HG02938 (cell line): ENCODE measurements at regions not wholly inside any gene's neighbourhood (a gene's known extent, or its start where the extent isn't known, plus 50 kb on each side); places are given as distances from the start of the nearest gene placed in this dataset.
"Not testable (repeated sequence)": the region's sequence is repeated elsewhere in the genome, so short reads cannot be mapped to it uniquely, and the experiment has no call there.

Experiments
- ATAC-seq: cut with Tn5 transposase; IDR thresholded peaks from one replicate; pipeline ENCODE4 v1.9.1; 2021; ENCODE audit warnings: mild to moderate bottlenecking, moderate library complexity; ENCODE audit not compliant: unreplicated experiment

- ATAC-seq, result no peak
Observed at GRCh38 chr6:9744119-9744518, 670.8 kb downstream of the TFAP2A start.

- no peak for ATAC-seq
Observed at GRCh38 chr6:9732056-9732455, 682.8 kb downstream of the TFAP2A start.

GRCh38 chr6:9725776-9726175 lies 689.1 kb downstream of the TFAP2A start:
- not testable (repeated sequence) for ATAC-seq

GRCh38 chr6:9717568-9717967 lies 697.3 kb downstream of the TFAP2A start:
- ATAC-seq, result no peak

- ATAC-seq, result no peak
Observed at GRCh38 chr6:9711365-9711764, 703.5 kb downstream of the TFAP2A start.

GRCh38 chr6:9710574-9710973 lies 704.3 kb downstream of the TFAP2A start:
- ATAC-seq, result no peak

GRCh38 chr6:9708600-9708999 lies 706.3 kb downstream of the TFAP2A start:
- no peak for ATAC-seq

GRCh38 chr6:9704989-9705388 lies 709.9 kb downstream of the TFAP2A start:
- ATAC-seq, result no peak

GRCh38 chr6:9702914-9703313 lies 712.0 kb downstream of the TFAP2A start:
- ATAC-seq, result no peak

- ATAC-seq, result no peak
Observed at GRCh38 chr6:9699888-9700287, 715.0 kb downstream of the TFAP2A start.

- no peak for ATAC-seq
Observed at GRCh38 chr6:9697263-9697931, 717.5 kb downstream of the TFAP2A start.

GRCh38 chr6:9690388-9690787 lies 724.5 kb downstream of the TFAP2A start:
- ATAC-seq, result no peak

- not testable (repeated sequence) for ATAC-seq
Observed at GRCh38 chr6:9680727-9681126, 734.1 kb downstream of the TFAP2A start.

- no peak for ATAC-seq
Observed at GRCh38 chr6:9675122-9675521, 739.8 kb downstream of the TFAP2A start.

- ATAC-seq, result no peak
Observed at GRCh38 chr6:9659848-9660247, 755.0 kb downstream of the TFAP2A start.

- no peak for ATAC-seq
Observed at GRCh38 chr6:9657994-9658393, 756.9 kb downstream of the TFAP2A start.

- ATAC-seq, result no peak
Observed at GRCh38 chr6:9647599-9647998, 767.3 kb downstream of the TFAP2A start.

GRCh38 chr6:9647071-9647445 lies 767.8 kb downstream of the TFAP2A start:
- no peak for ATAC-seq

GRCh38 chr6:9646342-9647070 lies 768.4 kb downstream of the TFAP2A start:
- no peak for ATAC-seq

GRCh38 chr6:9638861-9639260 lies 776.0 kb downstream of the TFAP2A start:
- ATAC-seq, result no peak

GRCh38 chr6:9634776-9635175 lies 780.1 kb downstream of the TFAP2A start:
- ATAC-seq, result no peak

- ATAC-seq, result no peak
Observed at GRCh38 chr6:9632026-9632425, 782.8 kb downstream of the TFAP2A start.

GRCh38 chr6:9628819-9629218 lies 786.1 kb downstream of the TFAP2A start:
- no peak for ATAC-seq
